ENCODE measurements at regions not wholly inside any gene's neighbourhood (a gene's known extent, or its start where the extent isn't known, plus 50 kb on each side); places are given as distances from the start of the nearest gene placed in this dataset.

- CTCF ChIA-PET (ENCODE audit: low intra/inter-chr PET ratio, low total read pairs): no interaction called here
- 57% methylated on average over 13 of the region's 13 CpGs for WGBS (ENCODE audit: low lambda C conversion rate)
Observed at GRCh38 chr2:71932037-71932779, 215.5 kb downstream of the CYP26B1 start.

GRCh38 chr2:71930049-71930681 is 217.5 kb downstream of the CYP26B1 start:
- Histone ChIP-seq H3K9me3 (ENCODE audit: low read length) (no peaks in the 10 kb centered on the region), H3K9ac (ENCODE audit: insufficient read depth, low read depth, low read length) (no peak overlapping the region), H4K20me1 (ENCODE audit: insufficient read depth, low read length) (no peaks in the 10 kb centered on the region), H3K27me3 (ENCODE audit: control insufficient read depth in 1 of 2, insufficient read depth in 2 of 2, low read length in 2 of 2) (peaks cover 9 to 63% of the 10 kb centered on the region in 2 experiments; a peak in 4 of 5 replicates), H3K4me2 (ENCODE audit: low read depth, low read length) (no peak overlapping the region), H2AFZ (ENCODE audit: low read length) (no peak overlapping the region), H3K79me2 (ENCODE audit: insufficient read depth, low read length) (no peaks in the 10 kb centered on the region), H3K4me3 (replicated peaks in 1 of 3; ENCODE audit: insufficient read depth in 1 of 3, low read depth in 2 of 3, low read length in 3 of 3) (no peak overlapping the region), H3K27ac (ENCODE audit: extremely low read length, insufficient read depth, low read length) (no peak overlapping the region), H3K4me1 (ENCODE audit: insufficient read depth, low read length) (no peaks in the 10 kb centered on the region), H3K36me3 (replicated peaks in 1 of 2; ENCODE audit: control insufficient read depth in 1 of 2, insufficient read depth in 2 of 2, low read length in 2 of 2) (no peaks in the 10 kb centered on the region)
- WGBS (ENCODE audit: low lambda C conversion rate): 26% methylated on average over 12 of the region's 12 CpGs
- in situ Hi-C loops (cut with HindIII; ENCODE audit: extremely low pct_ligation_motif_present, low pct_unique_long_range_greater_than_20kb) (no loop called here), intact Hi-C loops (cut with micrococcal nuclease; ENCODE audit: unreplicated experiment) (no loop called here)
- FAIRE-seq (no peak), DNase-seq (ENCODE audit: low spot score) (no peak), ATAC-seq (no peak)
- ChIA-PET POLR2A (no interaction called here), CTCF (ENCODE audit: low intra/inter-chr PET ratio, low total read pairs) (no interaction called here)
- no peak for TF ChIP-seq NFKB2 (CRISPR knock-in tag; IDR thresholded peaks at IDR 0.05; ENCODE audit: borderline replicate concordance)
- no peak for TF ChIP-seq BCL6 (CRISPR knock-in tag; IDR thresholded peaks at IDR 0.05)
- TF ChIP-seq EHMT2 (IDR thresholded peaks at IDR 0.05; ENCODE audit: borderline replicate concordance, low read depth, low read length): no peak
- TF ChIP-seq ZBTB7A (CRISPR knock-in tag; IDR thresholded peaks at IDR 0.05): no peak
- no peak for TF ChIP-seq GABPA (IDR thresholded peaks at IDR 0.05; ENCODE audit: low read depth, low read length)
- no peak for TF ChIP-seq GABPA (CRISPR knock-in tag; IDR thresholded peaks at IDR 0.05; ENCODE audit: low read depth)
- no peak for TF ChIP-seq SMC3 (IDR thresholded peaks at IDR 0.05; ENCODE audit: low read length)
- no peak for TF ChIP-seq NR2F6 (IDR thresholded peaks at IDR 0.05)
- TF ChIP-seq NR2F6 (CRISPR knock-in tag; IDR thresholded peaks at IDR 0.05): no peak
- TF ChIP-seq ZFP37 (CRISPR knock-in tag; IDR thresholded peaks at IDR 0.05; ENCODE audit: borderline replicate concordance): no peak
- no TSS peak for BruUV-seq (replicated peaks)

More at GRCh38 chr2:71932037-71932779, 215.5 kb downstream of the CYP26B1 start:
- FAIRE-seq (no peak), DNase-seq (ENCODE audit: low spot score) (no peak), ATAC-seq (no peak)
- no peaks in the 10 kb centered on the region for H4K20me1 ChIP-seq (ENCODE audit: insufficient read depth, low read length)
- H3K4me2 ChIP-seq (ENCODE audit: low read depth, low read length): no peak overlapping the region
- POLR2A ChIA-PET: no interaction called here
- H3K36me3 ChIP-seq (replicated peaks in 1 of 2; ENCODE audit: control insufficient read depth in 1 of 2, insufficient read depth in 2 of 2, low read length in 2 of 2): no peaks in the 10 kb centered on the region
- H2AFZ ChIP-seq (ENCODE audit: low read length): no peak overlapping the region
- intact Hi-C loops (cut with micrococcal nuclease; ENCODE audit: unreplicated experiment): no loop called here
- no TSS peak for BruUV-seq (replicated peaks)
- peaks cover 11 to 64% of the 10 kb centered on the region in 2 experiments; a peak in 4 of 5 replicates for H3K27me3 ChIP-seq (ENCODE audit: control insufficient read depth in 1 of 2, insufficient read depth in 2 of 2, low read length in 2 of 2)
- no peaks in the 10 kb centered on the region for H3K4me1 ChIP-seq (ENCODE audit: insufficient read depth, low read length)
- no peak overlapping the region for H3K27ac ChIP-seq (ENCODE audit: extremely low read length, insufficient read depth, low read length)
- no peak overlapping the region for H3K9ac ChIP-seq (ENCODE audit: insufficient read depth, low read depth, low read length)
- no peak overlapping the region for H3K4me3 ChIP-seq (replicated peaks in 1 of 3; ENCODE audit: insufficient read depth in 1 of 3, low read depth in 2 of 3, low read length in 3 of 3)
- TF ChIP-seq ISL2 (CRISPR knock-in tag; IDR thresholded peaks at IDR 0.05): no peak
- no peak for TF ChIP-seq CEBPB (IDR thresholded peaks at IDR 0.05; ENCODE audit: borderline replicate concordance, low read depth, low read length)
- H3K79me2 ChIP-seq (ENCODE audit: insufficient read depth, low read length): no peaks in the 10 kb centered on the region
- no peaks in the 10 kb centered on the region for H3K9me3 ChIP-seq (ENCODE audit: low read length)
- in situ Hi-C loops (cut with HindIII; ENCODE audit: extremely low pct_ligation_motif_present, low pct_unique_long_range_greater_than_20kb): no loop called here

All from HepG2 (cell line).